ENCODE measurements at regions not wholly inside any gene's neighbourhood (a gene's known extent, or its start where the extent isn't known, plus 50 kb on each side); places are given as distances from the start of the nearest gene placed in this dataset.

- TF ChIP-seq CTCF (optimal IDR thresholded peaks at IDR 0.05 in 1 of 3, IDR thresholded peaks at IDR 0.05 in 1 of 3, conservative IDR thresholded peaks at IDR 0.05 in 1 of 3; ENCODE audit: extremely low read depth in 1 of 3, insufficient read depth in 2 of 3, low read length in 3 of 3) = no peak
- TF ChIP-seq EZH2 (IDR thresholded peaks at IDR 0.05; ENCODE audit: low read length) = no peak
Observed at GRCh38 chr20:12180107-12180661, 262.5 kb downstream of the BTBD3 start.
